ENCODE measurements at regions not wholly inside any gene's neighbourhood (a gene's known extent, or its start where the extent isn't known, plus 50 kb on each side); places are given as distances from the start of the nearest gene placed in this dataset.
"Not testable (repeated sequence)": the region's sequence is repeated elsewhere in the genome, so short reads cannot be mapped to it uniquely, and the experiment has no call there.

DNA sequence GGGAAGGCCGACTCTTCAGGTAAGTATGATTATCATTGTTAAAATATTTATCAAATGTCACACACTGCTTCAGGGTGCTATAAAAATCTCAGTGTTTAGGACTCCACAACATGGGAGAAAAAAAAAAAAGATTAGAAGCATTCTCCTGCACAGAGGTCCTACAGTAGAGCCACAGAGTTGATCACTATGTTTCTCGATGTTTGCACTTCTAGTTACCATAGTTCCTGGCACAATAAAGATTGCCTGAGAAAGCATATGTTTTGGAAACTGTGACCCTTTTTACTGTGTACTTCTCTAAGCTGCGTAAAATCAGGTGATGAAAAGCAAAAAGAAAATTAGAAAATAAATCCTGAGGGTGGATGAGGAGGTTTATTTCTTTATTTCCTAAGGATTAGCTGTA is 269.9 kb upstream of the SYNCRIP start:
- Histone ChIP-seq H3K27ac (replicated peaks) (no peak overlapping the region), H3K4me3 (replicated peaks; ENCODE audit: insufficient read depth, low read length) (no peak overlapping the region), H3K27me3 (ENCODE audit: insufficient read depth, poor library complexity, severe bottlenecking) (no peaks in the 10 kb centered on the region)
- DNase-seq (ENCODE audit: low read depth in 1 of 2, low spot score in 1 of 2), result no peak
- TF ChIP-seq, protein P1, sequence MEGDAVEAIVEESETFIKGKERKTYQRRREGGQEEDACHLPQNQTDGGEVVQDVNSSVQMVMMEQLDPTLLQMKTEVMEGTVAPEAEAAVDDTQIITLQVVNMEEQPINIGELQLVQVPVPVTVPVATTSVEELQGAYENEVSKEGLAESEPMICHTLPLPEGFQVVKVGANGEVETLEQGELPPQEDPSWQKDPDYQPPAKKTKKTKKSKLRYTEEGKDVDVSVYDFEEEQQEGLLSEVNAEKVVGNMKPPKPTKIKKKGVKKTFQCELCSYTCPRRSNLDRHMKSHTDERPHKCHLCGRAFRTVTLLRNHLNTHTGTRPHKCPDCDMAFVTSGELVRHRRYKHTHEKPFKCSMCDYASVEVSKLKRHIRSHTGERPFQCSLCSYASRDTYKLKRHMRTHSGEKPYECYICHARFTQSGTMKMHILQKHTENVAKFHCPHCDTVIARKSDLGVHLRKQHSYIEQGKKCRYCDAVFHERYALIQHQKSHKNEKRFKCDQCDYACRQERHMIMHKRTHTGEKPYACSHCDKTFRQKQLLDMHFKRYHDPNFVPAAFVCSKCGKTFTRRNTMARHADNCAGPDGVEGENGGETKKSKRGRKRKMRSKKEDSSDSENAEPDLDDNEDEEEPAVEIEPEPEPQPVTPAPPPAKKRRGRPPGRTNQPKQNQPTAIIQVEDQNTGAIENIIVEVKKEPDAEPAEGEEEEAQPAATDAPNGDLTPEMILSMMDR (IDR thresholded peaks at IDR 0.05; ENCODE audit: insufficient read depth, low read length), result no peak
- TF ChIP-seq POLR2AphosphoS5 (IDR thresholded peaks at IDR 0.05; ENCODE audit: low read depth), result no peak
- no peak for TF ChIP-seq SPI1 (IDR thresholded peaks at IDR 0.05; ENCODE audit: borderline replicate concordance, low read depth)
- no peak for TF ChIP-seq GABPA (IDR thresholded peaks at IDR 0.05; ENCODE audit: low read depth)
- TF ChIP-seq, protein P2, sequence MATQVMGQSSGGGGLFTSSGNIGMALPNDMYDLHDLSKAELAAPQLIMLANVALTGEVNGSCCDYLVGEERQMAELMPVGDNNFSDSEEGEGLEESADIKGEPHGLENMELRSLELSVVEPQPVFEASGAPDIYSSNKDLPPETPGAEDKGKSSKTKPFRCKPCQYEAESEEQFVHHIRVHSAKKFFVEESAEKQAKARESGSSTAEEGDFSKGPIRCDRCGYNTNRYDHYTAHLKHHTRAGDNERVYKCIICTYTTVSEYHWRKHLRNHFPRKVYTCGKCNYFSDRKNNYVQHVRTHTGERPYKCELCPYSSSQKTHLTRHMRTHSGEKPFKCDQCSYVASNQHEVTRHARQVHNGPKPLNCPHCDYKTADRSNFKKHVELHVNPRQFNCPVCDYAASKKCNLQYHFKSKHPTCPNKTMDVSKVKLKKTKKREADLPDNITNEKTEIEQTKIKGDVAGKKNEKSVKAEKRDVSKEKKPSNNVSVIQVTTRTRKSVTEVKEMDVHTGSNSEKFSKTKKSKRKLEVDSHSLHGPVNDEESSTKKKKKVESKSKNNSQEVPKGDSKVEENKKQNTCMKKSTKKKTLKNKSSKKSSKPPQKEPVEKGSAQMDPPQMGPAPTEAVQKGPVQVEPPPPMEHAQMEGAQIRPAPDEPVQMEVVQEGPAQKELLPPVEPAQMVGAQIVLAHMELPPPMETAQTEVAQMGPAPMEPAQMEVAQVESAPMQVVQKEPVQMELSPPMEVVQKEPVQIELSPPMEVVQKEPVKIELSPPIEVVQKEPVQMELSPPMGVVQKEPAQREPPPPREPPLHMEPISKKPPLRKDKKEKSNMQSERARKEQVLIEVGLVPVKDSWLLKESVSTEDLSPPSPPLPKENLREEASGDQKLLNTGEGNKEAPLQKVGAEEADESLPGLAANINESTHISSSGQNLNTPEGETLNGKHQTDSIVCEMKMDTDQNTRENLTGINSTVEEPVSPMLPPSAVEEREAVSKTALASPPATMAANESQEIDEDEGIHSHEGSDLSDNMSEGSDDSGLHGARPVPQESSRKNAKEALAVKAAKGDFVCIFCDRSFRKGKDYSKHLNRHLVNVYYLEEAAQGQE (IDR thresholded peaks at IDR 0.05; ENCODE audit: insufficient replicate concordance, low read depth), result no peak

DNA sequence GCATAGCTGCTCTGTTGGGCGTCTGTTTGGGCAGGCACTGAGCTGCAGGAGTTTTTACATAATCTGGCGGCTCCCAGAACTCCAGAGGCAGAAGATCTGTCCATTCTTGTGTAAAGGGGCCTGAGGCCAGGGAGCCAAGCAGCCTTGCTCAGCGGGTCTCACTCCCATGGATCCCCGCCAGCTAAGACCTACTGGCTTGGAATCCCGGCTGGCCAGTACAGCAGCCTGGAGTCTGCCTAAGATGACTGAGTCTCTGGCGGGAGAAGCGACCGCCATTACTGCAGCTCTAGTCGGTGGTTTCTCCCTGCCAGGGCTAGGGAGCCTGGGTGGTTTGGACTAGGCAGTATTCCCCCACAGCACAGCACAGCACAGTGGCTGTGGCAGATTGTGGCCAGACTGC is 268.4 kb upstream of the SYNCRIP start:
- H3K4me3 ChIP-seq (replicated peaks; ENCODE audit: insufficient read depth, low read length), result no peak overlapping the region
- DNase-seq (ENCODE audit: low read depth in 1 of 2, low spot score in 1 of 2), result no peak
- TF ChIP-seq POLR2AphosphoS5 (IDR thresholded peaks at IDR 0.05; ENCODE audit: low read depth) (no peak), SPI1 (IDR thresholded peaks at IDR 0.05; ENCODE audit: borderline replicate concordance, low read depth) (no peak), GABPA (IDR thresholded peaks at IDR 0.05; ENCODE audit: low read depth) (no peak)
- TF ChIP-seq, protein P2 (IDR thresholded peaks at IDR 0.05; ENCODE audit: insufficient replicate concordance, low read depth), result no peak
- TF ChIP-seq, protein P1 (IDR thresholded peaks at IDR 0.05; ENCODE audit: insufficient read depth, low read length), result no peak
- no peaks in the 10 kb centered on the region for H3K27me3 ChIP-seq (ENCODE audit: insufficient read depth, poor library complexity, severe bottlenecking)
- no peak overlapping the region for H3K27ac ChIP-seq (replicated peaks)

DNA sequence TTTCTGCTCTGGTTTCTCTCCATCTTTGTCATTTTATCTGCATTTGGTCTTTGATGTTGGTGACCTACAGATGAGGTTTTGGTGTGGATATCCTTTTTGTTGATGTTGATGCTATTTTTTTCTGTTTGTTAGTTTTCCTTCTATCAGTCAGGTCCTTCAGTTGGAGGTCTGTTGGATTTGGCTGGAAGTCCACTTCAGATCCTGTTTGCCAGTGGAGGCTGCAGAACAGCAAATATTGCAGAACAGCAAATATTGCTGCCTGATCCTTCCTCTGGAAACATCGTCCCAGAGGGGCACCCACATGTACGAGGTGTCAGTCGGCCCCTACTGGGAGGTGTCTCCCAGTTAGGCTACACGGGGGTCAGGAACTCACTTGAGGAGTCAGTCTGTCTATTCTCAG is 265.4 kb upstream of the SYNCRIP start:
- H3K27me3 ChIP-seq (ENCODE audit: insufficient read depth, poor library complexity, severe bottlenecking); H3K27ac ChIP-seq (replicated peaks); DNase-seq (ENCODE audit: low read depth in 1 of 2, low spot score in 1 of 2); H3K4me3 ChIP-seq (replicated peaks; ENCODE audit: insufficient read depth, low read length): not testable (repeated sequence)

DNA sequence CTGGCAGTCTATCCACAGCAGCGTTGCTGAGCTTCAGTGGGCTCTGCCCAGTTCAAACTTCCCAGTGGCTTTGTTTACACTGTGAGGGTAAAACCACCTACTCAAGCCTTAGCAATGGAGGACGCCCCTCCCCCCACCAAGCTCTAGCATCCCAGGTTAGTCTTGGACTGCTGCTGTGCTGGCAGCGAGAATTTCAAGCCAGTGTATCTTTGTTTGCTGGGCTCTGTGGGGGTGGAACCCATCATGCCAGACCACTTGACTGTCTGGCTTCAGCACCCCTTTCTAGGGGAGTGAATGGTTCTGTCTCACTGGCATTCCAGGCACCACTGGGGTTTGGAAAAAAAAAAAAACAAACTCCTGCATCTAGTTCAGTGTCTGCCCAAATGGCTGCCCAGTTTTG is 249.7 kb upstream of the SYNCRIP start:
- no peak for DNase-seq (ENCODE audit: low read depth in 1 of 2, low spot score in 1 of 2)
- Histone ChIP-seq H3K27me3 (ENCODE audit: insufficient read depth, poor library complexity, severe bottlenecking) (no peaks in the 10 kb centered on the region), H3K27ac (replicated peaks) (no peak overlapping the region), H3K4me3 (replicated peaks; ENCODE audit: insufficient read depth, low read length) (no peak overlapping the region)
- TF ChIP-seq POLR2AphosphoS5 (IDR thresholded peaks at IDR 0.05; ENCODE audit: low read depth) (no peak), GABPA (IDR thresholded peaks at IDR 0.05; ENCODE audit: low read depth) (no peak), SPI1 (IDR thresholded peaks at IDR 0.05; ENCODE audit: borderline replicate concordance, low read depth) (no peak)
- TF ChIP-seq, protein P1 (IDR thresholded peaks at IDR 0.05; ENCODE audit: insufficient read depth, low read length), result no peak
- TF ChIP-seq, protein P2 (IDR thresholded peaks at IDR 0.05; ENCODE audit: insufficient replicate concordance, low read depth), result no peak
